IPS-18c (cell line): ENCODE measurements at regions not wholly inside any gene's neighbourhood (a gene's known extent, or its start where the extent isn't known, plus 50 kb on each side); places are given as distances from the start of the nearest gene placed in this dataset.

Experiments used
- H3K4me3 ChIP-seq: 2 replicates; pipeline ENCODE4 v1.7.0; 2013; ENCODE audit warnings: low read depth, mild to moderate bottlenecking, low read length, moderate library complexity; ENCODE audit not compliant: insufficient read depth
- H3K9me3 ChIP-seq: one replicate; pipeline ENCODE4 v1.6.1; 2013; ENCODE audit warnings: mild to moderate bottlenecking, low read length, moderate library complexity; ENCODE audit not compliant: control insufficient read depth, insufficient read depth

- H3K9me3 ChIP-seq = no peaks in the 10 kb centered on the region
- H3K4me3 ChIP-seq = no peak overlapping the region
These were observed 131.9 kb upstream of the MTNR1B start for GRCh38 chr11:92837595-92837994.

- H3K9me3 ChIP-seq = no peaks in the 10 kb centered on the region
- no peak overlapping the region for H3K4me3 ChIP-seq
These were observed 130.6 kb upstream of the MTNR1B start for GRCh38 chr11:92838759-92839310.

GRCh38 chr11:92839450-92839849 lies 130.0 kb upstream of the MTNR1B start:
- Histone ChIP-seq H3K9me3 (no peaks in the 10 kb centered on the region), H3K4me3 (no peak overlapping the region)

DNA sequence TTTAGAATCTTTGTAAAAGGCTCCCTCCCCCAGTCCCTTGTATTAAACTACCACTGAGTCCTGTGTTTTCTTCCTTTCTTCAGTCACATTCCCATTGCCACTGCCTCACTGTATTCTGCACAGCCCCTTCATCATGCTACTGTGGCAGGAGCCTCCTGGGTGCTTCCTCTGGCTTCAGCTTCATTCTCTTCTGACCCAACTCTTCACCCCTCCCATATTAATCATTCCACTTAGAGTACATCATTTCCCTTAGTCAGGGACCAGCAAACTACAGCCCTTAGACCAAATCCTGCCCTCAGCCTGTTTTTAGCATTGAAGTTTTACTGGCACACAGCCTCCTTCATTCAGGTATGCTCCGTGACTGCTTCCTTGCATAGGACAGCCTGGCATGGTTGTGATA lies 127.7 kb upstream of the MTNR1B start:
- no peaks in the 10 kb centered on the region for H3K9me3 ChIP-seq
- H3K4me3 ChIP-seq = no peak overlapping the region

DNA sequence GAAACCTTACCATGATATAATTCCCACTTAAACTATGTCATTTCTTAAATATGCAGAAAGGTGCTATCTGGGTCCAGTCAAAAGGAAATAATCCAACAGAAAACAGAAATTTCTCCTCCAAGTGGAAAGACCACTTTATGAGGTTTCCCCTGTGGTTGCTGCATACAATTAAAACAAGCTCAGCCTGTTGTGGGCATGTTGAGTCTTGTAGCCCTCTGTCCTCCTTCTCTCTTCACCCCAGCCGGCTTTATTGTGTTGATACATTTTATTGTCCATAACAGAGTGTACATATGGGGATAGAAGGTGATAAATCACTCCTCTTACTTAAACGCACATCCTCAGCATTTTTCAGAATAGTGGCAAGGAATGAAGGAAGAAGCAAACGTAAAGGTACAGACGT lies 126.0 kb upstream of the MTNR1B start:
- Histone ChIP-seq H3K9me3 (no peaks in the 10 kb centered on the region), H3K4me3 (no peak overlapping the region)

- Histone ChIP-seq H3K9me3 (no peaks in the 10 kb centered on the region), H3K4me3 (no peak overlapping the region)
These were observed 125.3 kb upstream of the MTNR1B start for GRCh38 chr11:92844197-92844596.

DNA sequence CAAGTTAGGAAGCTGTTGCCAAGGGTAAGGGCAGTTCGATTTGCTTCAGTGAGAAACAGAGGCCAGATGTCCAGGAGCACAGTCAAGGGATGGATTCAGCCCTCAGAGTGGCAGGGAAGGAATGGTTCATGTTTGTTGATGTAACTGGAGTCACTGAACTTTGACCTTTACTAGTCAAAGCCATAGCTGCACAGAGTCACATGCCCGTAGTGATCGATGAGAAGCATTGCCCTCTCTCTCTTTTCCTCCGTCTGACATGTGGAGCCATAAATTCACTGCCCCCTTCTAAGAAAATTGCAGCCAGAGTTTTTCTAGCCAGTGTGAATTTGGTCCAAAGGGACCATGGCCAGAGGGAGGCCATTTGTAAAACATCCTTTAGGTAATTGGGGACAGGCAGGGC lies 124.1 kb upstream of the MTNR1B start:
- Histone ChIP-seq H3K4me3 (no peak overlapping the region), H3K9me3 (no peaks in the 10 kb centered on the region)

DNA sequence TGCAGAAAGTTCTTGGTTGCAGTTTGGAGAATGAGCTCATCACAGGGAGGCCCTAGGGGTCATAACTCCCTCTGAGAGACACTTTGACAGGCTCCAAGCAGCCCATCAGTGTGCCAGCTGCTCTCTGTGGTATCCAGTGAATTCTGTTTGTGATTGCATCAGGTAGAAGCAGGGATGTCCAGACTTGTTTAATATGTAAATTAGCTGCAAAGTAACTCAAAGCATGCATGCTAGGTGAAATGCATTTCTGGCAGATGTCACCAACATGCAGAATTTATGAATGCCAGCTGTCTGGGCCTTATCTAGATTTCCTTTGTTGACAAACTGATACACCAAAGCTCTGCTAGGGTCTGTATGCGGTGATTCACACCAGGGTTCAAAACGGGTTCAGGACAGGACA lies 123.6 kb upstream of the MTNR1B start:
- no peak overlapping the region for H3K4me3 ChIP-seq
- H3K9me3 ChIP-seq = no peaks in the 10 kb centered on the region

DNA sequence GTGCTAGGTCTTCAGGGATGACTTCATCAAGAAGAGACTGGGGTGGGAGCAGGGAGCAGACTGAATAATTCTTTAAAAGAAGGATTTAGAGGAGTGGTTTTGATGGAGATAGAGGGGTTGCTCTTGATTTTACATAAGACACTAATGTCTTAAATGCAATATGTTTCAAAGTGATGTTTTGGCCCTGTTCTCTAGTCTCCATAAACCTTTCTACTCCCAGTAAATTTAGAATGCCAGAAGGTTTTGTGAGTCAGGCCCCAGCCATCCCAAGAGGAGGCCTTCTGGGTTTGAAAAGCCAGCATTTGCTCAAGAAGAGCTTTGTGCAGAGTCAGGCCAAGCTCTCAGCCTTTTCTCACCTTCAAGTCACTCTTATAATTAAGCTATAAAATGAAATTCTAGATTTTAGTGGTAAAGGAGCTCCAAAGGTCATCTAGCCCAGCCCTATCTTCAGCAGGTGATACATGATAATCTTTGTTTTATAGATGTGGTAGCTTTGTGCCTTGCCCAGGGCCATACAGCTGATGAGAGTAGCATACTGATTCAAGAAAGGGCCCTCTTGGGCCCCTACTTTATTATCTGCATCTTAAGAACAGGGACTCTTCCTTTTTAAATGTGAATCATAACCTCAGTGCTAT lies 122.8 kb upstream of the MTNR1B start:
- H3K4me3 ChIP-seq = no peak overlapping the region
- H3K9me3 ChIP-seq = no peaks in the 10 kb centered on the region

DNA sequence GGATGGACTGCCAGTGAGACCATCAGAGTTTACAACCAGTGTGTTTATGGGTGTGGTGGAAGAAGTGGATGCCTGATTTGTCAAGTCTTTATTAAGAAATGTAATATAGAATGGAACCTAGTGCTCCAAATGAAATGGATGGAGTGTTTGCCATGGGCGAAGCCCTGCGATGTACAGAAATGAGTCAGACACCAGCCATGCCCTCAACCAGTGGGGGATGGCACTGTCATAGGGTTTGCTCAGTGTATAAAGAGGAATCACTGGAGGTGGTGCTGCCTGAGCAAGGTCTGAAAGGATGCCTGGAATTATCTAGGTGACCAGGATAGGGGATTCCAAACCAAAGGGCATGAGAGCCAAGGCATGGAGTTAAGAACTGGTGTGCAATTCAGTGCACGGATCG lies 120.9 kb upstream of the MTNR1B start:
- Histone ChIP-seq H3K9me3 (no peaks in the 10 kb centered on the region), H3K4me3 (no peak overlapping the region)

DNA sequence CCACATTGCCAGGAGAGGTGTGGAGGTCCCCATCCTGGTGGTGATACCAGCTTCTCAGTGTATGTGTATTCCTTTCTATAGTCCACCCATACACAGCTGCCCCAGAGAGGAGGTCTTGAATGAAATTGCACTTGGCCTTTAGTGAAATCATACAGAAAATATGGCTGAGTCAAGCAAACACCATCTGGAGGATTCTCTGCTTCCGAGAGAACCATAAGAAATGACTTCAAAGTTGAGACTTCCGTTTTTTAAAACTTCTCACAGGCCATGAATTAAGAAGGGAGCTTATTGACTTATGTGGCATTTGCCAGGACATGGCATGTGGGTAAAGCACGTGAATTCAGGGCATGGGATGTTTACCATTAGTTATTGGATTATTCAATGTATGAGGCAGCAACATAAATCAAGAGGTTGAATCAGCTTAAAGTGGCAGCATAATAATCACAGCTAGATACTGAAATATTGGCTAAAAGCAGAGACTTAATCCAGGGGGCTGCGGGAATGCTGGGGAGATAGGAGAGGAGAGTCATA lies 119.1 kb upstream of the MTNR1B start:
- Histone ChIP-seq H3K4me3 (no peak overlapping the region), H3K9me3 (no peaks in the 10 kb centered on the region)

GRCh38 chr11:92852229-92852628 lies 117.2 kb upstream of the MTNR1B start:
- H3K4me3 ChIP-seq = no peak overlapping the region
- H3K9me3 ChIP-seq = no peaks in the 10 kb centered on the region

DNA sequence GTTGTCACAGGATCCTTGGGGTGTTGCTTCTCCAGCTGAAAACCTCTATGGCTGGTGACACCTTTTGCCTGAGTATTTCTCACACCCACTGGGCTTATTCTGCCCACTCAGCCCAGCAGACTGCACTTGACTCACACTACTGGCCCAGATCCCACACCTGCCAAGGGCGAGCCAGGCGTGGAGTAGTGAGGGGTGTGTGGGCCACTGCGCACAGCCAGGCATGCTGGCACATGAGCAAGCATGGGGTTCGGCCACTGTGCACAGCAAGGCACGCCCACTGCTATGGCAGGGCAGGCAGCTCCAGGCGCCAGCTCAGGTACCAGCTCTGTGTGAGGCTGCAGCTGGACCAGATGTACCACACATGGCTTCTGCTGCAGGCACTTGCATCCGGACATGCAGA lies 116.5 kb upstream of the MTNR1B start:
- Histone ChIP-seq H3K4me3 (no peak overlapping the region), H3K9me3 (no peaks in the 10 kb centered on the region)

DNA sequence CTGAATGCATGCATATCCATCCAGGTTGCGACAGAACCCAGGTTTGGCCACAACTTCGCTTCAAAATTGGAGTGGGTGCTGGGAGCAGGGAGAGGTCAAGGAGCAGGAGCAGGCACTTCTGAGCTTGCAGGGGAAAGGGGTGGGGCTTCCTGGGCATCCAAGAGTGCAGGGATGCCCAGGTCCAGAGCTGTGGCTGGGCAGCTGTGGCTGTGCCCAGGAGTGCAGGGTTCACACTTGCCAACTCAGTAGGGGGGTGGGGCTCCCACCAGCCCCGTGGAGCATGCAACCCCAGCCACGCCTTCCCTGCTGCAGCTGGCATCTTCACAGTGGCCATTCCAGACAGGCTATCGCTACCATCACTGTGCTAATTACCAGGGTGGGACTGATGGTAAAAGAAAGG lies 115.3 kb upstream of the MTNR1B start:
- Histone ChIP-seq H3K4me3 (no peak overlapping the region), H3K9me3 (no peaks in the 10 kb centered on the region)

- Histone ChIP-seq H3K9me3 (no peaks in the 10 kb centered on the region), H3K4me3 (no peak overlapping the region)
These were observed 114.5 kb upstream of the MTNR1B start for GRCh38 chr11:92854952-92855351.

DNA sequence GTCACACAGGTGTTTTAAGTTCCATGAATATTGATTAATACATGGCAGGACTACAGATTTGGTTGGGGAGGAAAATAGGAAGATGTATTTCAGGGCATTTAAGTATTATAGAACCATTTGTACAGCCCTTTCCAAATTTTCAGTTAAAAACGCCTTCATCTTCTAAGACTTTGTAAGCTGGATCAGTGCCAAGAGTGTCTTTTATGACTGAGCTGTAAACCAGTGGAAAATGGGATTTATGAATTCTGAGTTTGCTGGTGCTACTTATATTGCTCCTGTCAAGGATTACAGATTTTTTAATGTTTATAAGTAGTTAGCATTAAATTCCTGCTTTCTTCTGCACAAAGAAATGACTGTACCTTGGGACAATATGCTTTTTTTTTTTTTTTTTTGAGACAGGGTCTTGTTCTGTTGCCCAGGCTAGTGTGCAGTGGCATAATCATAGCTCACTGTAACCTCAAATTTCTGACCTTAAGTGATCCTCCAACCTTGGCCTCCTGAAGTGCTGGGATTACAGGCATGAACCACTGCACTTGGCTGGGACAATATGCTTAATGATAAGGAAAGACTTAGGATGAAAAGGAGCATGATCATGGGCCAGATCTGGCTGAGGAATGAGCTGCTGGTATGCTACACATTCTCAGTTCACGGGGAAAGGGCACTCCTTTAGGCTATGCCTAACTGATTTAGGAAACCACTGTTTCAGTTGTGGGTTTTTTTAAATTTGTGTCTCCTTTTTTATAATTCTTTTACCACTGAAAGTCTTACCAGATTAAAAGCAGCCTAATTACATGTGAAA lies 113.6 kb upstream of the MTNR1B start:
- Histone ChIP-seq H3K4me3 (no peak overlapping the region), H3K9me3 (no peaks in the 10 kb centered on the region)

DNA sequence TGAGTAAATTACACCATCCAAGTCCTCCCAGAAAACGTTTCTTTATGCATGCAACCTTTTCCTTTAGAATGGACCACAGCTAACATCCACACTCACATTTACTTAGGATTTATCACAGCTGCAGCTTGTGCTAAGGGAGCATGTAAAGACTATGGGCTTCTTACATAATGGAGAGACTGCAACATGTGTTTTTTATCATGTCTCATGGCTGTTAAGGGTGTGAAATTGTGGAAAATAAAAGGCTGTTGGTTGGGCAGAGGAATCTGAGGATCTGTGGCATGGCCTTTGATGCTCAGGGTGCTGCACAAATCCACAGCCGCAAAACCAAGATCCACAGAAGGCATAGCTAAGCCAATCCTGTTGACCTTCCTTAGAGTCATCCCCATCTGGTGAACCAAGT lies 112.0 kb upstream of the MTNR1B start:
- no peaks in the 10 kb centered on the region for H3K9me3 ChIP-seq

GRCh38 chr11:92859156-92859690 lies 110.2 kb upstream of the MTNR1B start:
- Histone ChIP-seq H3K4me3 (no peak overlapping the region), H3K9me3 (no peaks in the 10 kb centered on the region)

More for the DNA sequence above, 112.0 kb upstream of the MTNR1B start:
- H3K4me3 ChIP-seq = no peak overlapping the region
